HepG2 (cell line): ENCODE measurements at regions not wholly inside any gene's neighbourhood (a gene's known extent, or its start where the extent isn't known, plus 50 kb on each side); places are given as distances from the start of the nearest gene placed in this dataset.

Experiments used
- MXI1 ChIP-seq: IDR thresholded peaks from 3 replicates; pipeline ENCODE4 v1.6.1; 2012; ENCODE audit warnings: low read depth, low read length, inconsistent platforms, borderline replicate concordance
- PREB ChIP-seq: sonication (generic); formaldehyde crosslinking; IDR thresholded peaks from 2 replicates; pipeline ENCODE4 v1.4.0; 2020; ENCODE audit warnings: missing genetic modification reagents
- SMC3 ChIP-seq: IDR thresholded peaks from 2 replicates; pipeline ENCODE4 v1.6.1; 2011; ENCODE audit warnings: low read length, improper control_type of control experiment
- ZNF121 ChIP-seq: sonication (generic); formaldehyde crosslinking; IDR thresholded peaks from 2 replicates; pipeline ENCODE4 v1.5.0; 2020; ENCODE audit warnings: mild to moderate bottlenecking, missing genetic modification reagents

- TF ChIP-seq SMC3 (no peak), ZNF121 (no peak), PREB (CRISPR knock-in tag) (no peak), MXI1 (no peak)
These were observed 897.8 kb upstream of the PHF14 start for GRCh38 chr7:10075866-10076265.
